Thoracic aorta (tissue), 2 donors: ENCODE measurements at regions not wholly inside any gene's neighbourhood (a gene's known extent, or its start where the extent isn't known, plus 50 kb on each side); places are given as distances from the start of the nearest gene placed in this dataset.
"Not testable (repeated sequence)": the region's sequence is repeated elsewhere in the genome, so short reads cannot be mapped to it uniquely, and the experiment has no call there.

ENCODE experiments used
- ATAC-seq: fragments of 150-250 bp; one replicate; pipeline ENCODE4 v1.8.0; 2017; ENCODE audit warnings: low read depth; ENCODE audit not compliant: insufficient number of reproducible peaks, low FRiP score
- DNase-seq: peaks from one replicate; pipeline ENCODE4 v3.0.0-alpha.2; 2020; ENCODE audit warnings: low spot score
- H3K27ac ChIP-seq, 2 donors: fragments of 200-600 bp; sonication (generic); 1 replicate in 1 of 2; 2 replicates in 1 of 2; pipeline ENCODE4 v1.5.1; 2016; ENCODE audit warnings: mild to moderate bottlenecking in 2 of 2, moderate library complexity in 2 of 2
- H3K27me3 ChIP-seq: fragments of 200-600 bp; sonication (generic); replicated peaks from 2 replicates; pipeline ENCODE4 v1.6.0; 2016; ENCODE audit warnings: mild to moderate bottlenecking; ENCODE audit not compliant: insufficient read depth
- H3K36me3 ChIP-seq: fragments of 200-600 bp; sonication (generic); one replicate; pipeline ENCODE4 v1.5.1; 2016
- H3K4me1 ChIP-seq, 2 donors: fragments of 200-600 bp; sonication (generic); 1 replicate in 1 of 2; 2 replicates in 1 of 2; pipeline versions ENCODE4 v1.5.1 to v1.6.0; 2016; ENCODE audit warnings: low read depth in 2 of 2, mild to moderate bottlenecking in 1 of 2; ENCODE audit not compliant: control insufficient read depth in 1 of 2
- H3K4me3 ChIP-seq: fragments of 200-600 bp; sonication (generic); 2 replicates; pipeline ENCODE4 v1.5.1; 2016; ENCODE audit warnings: mild to moderate bottlenecking
- H3K9me3 ChIP-seq: fragments of 200-600 bp; sonication (generic); 2 replicates; pipeline ENCODE4 v1.5.1; 2016
- CTCF ChIP-seq: fragments of 200-600 bp; sonication (generic); IDR thresholded peaks from one replicate; pipeline ENCODE4 v1.5.1; 2019; ENCODE audit warnings: antibody characterized with exemption

- H3K27me3 ChIP-seq: no peaks in the 10 kb centered on the region
- H3K9me3 ChIP-seq: no peaks in the 10 kb centered on the region
- DNase-seq (no peak), ATAC-seq (no peak)
- H3K4me1 ChIP-seq: no peaks in the 10 kb centered on the region
- no peak overlapping the region for H3K27ac ChIP-seq
- H3K4me3 ChIP-seq: no peak overlapping the region
- no peaks in the 10 kb centered on the region for H3K36me3 ChIP-seq
- TF ChIP-seq CTCF: no peak
Observed at GRCh38 chr17:71636644-71637043, 484.2 kb upstream of the SOX9 start.

GRCh38 chr17:71638668-71639067 is 482.2 kb upstream of the SOX9 start:
- H3K27me3 ChIP-seq: no peaks in the 10 kb centered on the region
- no peak for TF ChIP-seq CTCF
- H3K4me3 ChIP-seq: no peak overlapping the region
- H3K36me3 ChIP-seq: no peaks in the 10 kb centered on the region
- H3K9me3 ChIP-seq: no peaks in the 10 kb centered on the region
- H3K27ac ChIP-seq: no peak overlapping the region
- ATAC-seq (no peak), DNase-seq (no peak)
- no peaks in the 10 kb centered on the region for H3K4me1 ChIP-seq

- Histone ChIP-seq H3K27me3 (no peaks in the 10 kb centered on the region), H3K9me3 (no peaks in the 10 kb centered on the region), H3K4me3 (no peak overlapping the region), H3K4me1 (no peaks in the 10 kb centered on the region), H3K27ac (no peak overlapping the region), H3K36me3 (no peaks in the 10 kb centered on the region)
- no peak for TF ChIP-seq CTCF
- no peak for ATAC-seq
- no peak for DNase-seq
Observed at GRCh38 chr17:71639865-71640264, 481.0 kb upstream of the SOX9 start.

- not testable (repeated sequence) for H3K36me3 ChIP-seq, H3K4me3 ChIP-seq, H3K27me3 ChIP-seq, ATAC-seq, H3K9me3 ChIP-seq, H3K4me1 ChIP-seq, DNase-seq, H3K27ac ChIP-seq
Observed at GRCh38 chr17:71646890-71647289, 473.9 kb upstream of the SOX9 start.

- not testable (repeated sequence) for DNase-seq, H3K4me1 ChIP-seq, H3K9me3 ChIP-seq, H3K4me3 ChIP-seq, ATAC-seq, H3K36me3 ChIP-seq, H3K27me3 ChIP-seq, H3K27ac ChIP-seq
Observed at GRCh38 chr17:71648342-71648741, 472.5 kb upstream of the SOX9 start.

GRCh38 chr17:71649941-71650350 is 470.9 kb upstream of the SOX9 start:
- no peak overlapping the region for H3K27ac ChIP-seq
- peaks cover 5% of the 10 kb centered on the region for H3K9me3 ChIP-seq
- no peaks in the 10 kb centered on the region for H3K4me1 ChIP-seq
- no peaks in the 10 kb centered on the region for H3K27me3 ChIP-seq
- ATAC-seq (no peak), DNase-seq (no peak)
- no peak overlapping the region for H3K4me3 ChIP-seq
- H3K36me3 ChIP-seq: no peaks in the 10 kb centered on the region
- TF ChIP-seq CTCF: no peak
